ENCODE measurements at regions not wholly inside any gene's neighbourhood (a gene's known extent, or its start where the extent isn't known, plus 50 kb on each side); places are given as distances from the start of the nearest gene placed in this dataset.

GRCh38 chr17:79216391-79216790 lies 141.8 kb downstream of the ENGASE start:
- peaks cover 5% of the 10 kb centered on the region for H3K4me1 Mint-ChIP-seq (ENCODE audit: low read depth)
- H3K4me3 Mint-ChIP-seq = no peak overlapping the region
- peaks cover 23% of the 10 kb centered on the region for H3K27me3 Mint-ChIP-seq
- H3K27ac Mint-ChIP-seq = no peak overlapping the region
- no peaks in the 10 kb centered on the region for H3K9me3 Mint-ChIP-seq
- H3K36me3 Mint-ChIP-seq (ENCODE audit: low read depth) = no peaks in the 10 kb centered on the region

- H3K4me1 Mint-ChIP-seq (ENCODE audit: low read depth) = peaks cover 4% of the 10 kb centered on the region
- H3K9me3 Mint-ChIP-seq = no peaks in the 10 kb centered on the region
- H3K27me3 Mint-ChIP-seq = peaks cover 20% of the 10 kb centered on the region
- no peak overlapping the region for H3K27ac Mint-ChIP-seq
- no peaks in the 10 kb centered on the region for H3K36me3 Mint-ChIP-seq (ENCODE audit: low read depth)
- H3K4me3 Mint-ChIP-seq = no peak overlapping the region
These were observed 141.0 kb downstream of the ENGASE start for GRCh38 chr17:79215631-79216030.

GRCh38 chr17:79214940-79215604 lies 140.4 kb downstream of the ENGASE start:
- H3K36me3 Mint-ChIP-seq (ENCODE audit: low read depth) = no peaks in the 10 kb centered on the region
- H3K27ac Mint-ChIP-seq = no peak overlapping the region
- H3K9me3 Mint-ChIP-seq = no peaks in the 10 kb centered on the region
- H3K27me3 Mint-ChIP-seq = peaks cover 19% of the 10 kb centered on the region
- H3K4me3 Mint-ChIP-seq = no peak overlapping the region
- no peaks in the 10 kb centered on the region for H3K4me1 Mint-ChIP-seq (ENCODE audit: low read depth)

GRCh38 chr17:79214459-79214858 lies 139.8 kb downstream of the ENGASE start:
- no peaks in the 10 kb centered on the region for H3K36me3 Mint-ChIP-seq (ENCODE audit: low read depth)
- no peaks in the 10 kb centered on the region for H3K4me1 Mint-ChIP-seq (ENCODE audit: low read depth)
- no peak overlapping the region for H3K4me3 Mint-ChIP-seq
- H3K27ac Mint-ChIP-seq = no peak overlapping the region
- peaks cover 18% of the 10 kb centered on the region for H3K27me3 Mint-ChIP-seq
- H3K9me3 Mint-ChIP-seq = no peaks in the 10 kb centered on the region

- Mint-ChIP-seq H3K9me3 (no peaks in the 10 kb centered on the region), H3K27me3 (peaks cover 13% of the 10 kb centered on the region), H3K36me3 (ENCODE audit: low read depth) (no peaks in the 10 kb centered on the region), H3K4me3 (no peak overlapping the region), H3K4me1 (ENCODE audit: low read depth) (no peaks in the 10 kb centered on the region), H3K27ac (no peak overlapping the region)
These were observed 138.7 kb downstream of the ENGASE start for GRCh38 chr17:79213305-79213704.

GRCh38 chr17:79212149-79213087 lies 137.8 kb downstream of the ENGASE start:
- no peaks in the 10 kb centered on the region for H3K36me3 Mint-ChIP-seq (ENCODE audit: low read depth)
- H3K9me3 Mint-ChIP-seq = no peaks in the 10 kb centered on the region
- H3K4me3 Mint-ChIP-seq = no peak overlapping the region
- no peak overlapping the region for H3K27ac Mint-ChIP-seq
- H3K4me1 Mint-ChIP-seq (ENCODE audit: low read depth) = no peaks in the 10 kb centered on the region
- peaks cover 10% of the 10 kb centered on the region for H3K27me3 Mint-ChIP-seq

- Mint-ChIP-seq H3K27me3 (peaks cover 10% of the 10 kb centered on the region), H3K4me1 (ENCODE audit: low read depth) (no peaks in the 10 kb centered on the region), H3K27ac (no peak overlapping the region), H3K36me3 (ENCODE audit: low read depth) (no peaks in the 10 kb centered on the region), H3K9me3 (no peaks in the 10 kb centered on the region), H3K4me3 (no peak overlapping the region)
These were observed 136.6 kb downstream of the ENGASE start for GRCh38 chr17:79211061-79211770.

GRCh38 chr17:79210638-79211037 lies 136.0 kb downstream of the ENGASE start:
- Mint-ChIP-seq H3K4me3 (no peak overlapping the region), H3K4me1 (ENCODE audit: low read depth) (no peaks in the 10 kb centered on the region), H3K36me3 (ENCODE audit: low read depth) (no peaks in the 10 kb centered on the region), H3K27ac (no peak overlapping the region), H3K27me3 (peaks cover 10% of the 10 kb centered on the region), H3K9me3 (no peaks in the 10 kb centered on the region)

GRCh38 chr17:79207960-79208359 lies 133.3 kb downstream of the ENGASE start:
- Mint-ChIP-seq H3K9me3 (no peaks in the 10 kb centered on the region), H3K4me3 (no peak overlapping the region), H3K27me3 (peaks cover 10% of the 10 kb centered on the region), H3K36me3 (ENCODE audit: low read depth) (no peaks in the 10 kb centered on the region), H3K27ac (no peak overlapping the region), H3K4me1 (ENCODE audit: low read depth) (no peaks in the 10 kb centered on the region)

- no peaks in the 10 kb centered on the region for H3K36me3 Mint-ChIP-seq (ENCODE audit: low read depth)
- no peaks in the 10 kb centered on the region for H3K9me3 Mint-ChIP-seq
- H3K27me3 Mint-ChIP-seq = peaks cover 11% of the 10 kb centered on the region
- H3K4me1 Mint-ChIP-seq (ENCODE audit: low read depth) = no peaks in the 10 kb centered on the region
- no peak overlapping the region for H3K4me3 Mint-ChIP-seq
- H3K27ac Mint-ChIP-seq = no peak overlapping the region
These were observed 131.1 kb downstream of the ENGASE start for GRCh38 chr17:79205688-79206205.

- Mint-ChIP-seq H3K4me1 (ENCODE audit: low read depth) (no peaks in the 10 kb centered on the region), H3K4me3 (no peak overlapping the region), H3K27me3 (peaks cover 10% of the 10 kb centered on the region), H3K36me3 (ENCODE audit: low read depth) (no peaks in the 10 kb centered on the region), H3K9me3 (no peaks in the 10 kb centered on the region), H3K27ac (no peak overlapping the region)
These were observed 129.6 kb downstream of the ENGASE start for GRCh38 chr17:79204261-79204660.

- H3K27ac Mint-ChIP-seq = no peak overlapping the region
- peaks cover 10% of the 10 kb centered on the region for H3K27me3 Mint-ChIP-seq
- H3K36me3 Mint-ChIP-seq (ENCODE audit: low read depth) = no peaks in the 10 kb centered on the region
- H3K4me3 Mint-ChIP-seq = no peak overlapping the region
- H3K4me1 Mint-ChIP-seq (ENCODE audit: low read depth) = no peaks in the 10 kb centered on the region
- H3K9me3 Mint-ChIP-seq = no peaks in the 10 kb centered on the region
These were observed 129.0 kb downstream of the ENGASE start for GRCh38 chr17:79203657-79204056.

- Mint-ChIP-seq H3K4me1 (ENCODE audit: low read depth) (no peaks in the 10 kb centered on the region), H3K4me3 (no peak overlapping the region), H3K27ac (no peak overlapping the region), H3K9me3 (no peaks in the 10 kb centered on the region), H3K27me3 (peaks cover 10% of the 10 kb centered on the region), H3K36me3 (ENCODE audit: low read depth) (no peaks in the 10 kb centered on the region)
These were observed 128.4 kb downstream of the ENGASE start for GRCh38 chr17:79203016-79203415.

GRCh38 chr17:79202480-79202879 lies 127.9 kb downstream of the ENGASE start:
- Mint-ChIP-seq H3K4me3 (no peak overlapping the region), H3K27me3 (peaks cover 10% of the 10 kb centered on the region), H3K27ac (no peak overlapping the region), H3K4me1 (ENCODE audit: low read depth) (no peaks in the 10 kb centered on the region), H3K36me3 (ENCODE audit: low read depth) (no peaks in the 10 kb centered on the region), H3K9me3 (no peaks in the 10 kb centered on the region)
